Transverse colon (tissue), 4 donors: ENCODE measurements at regions not wholly inside any gene's neighbourhood (a gene's known extent, or its start where the extent isn't known, plus 50 kb on each side); places are given as distances from the start of the nearest gene placed in this dataset.

Source experiments
- EP300 ChIP-seq: sonication (generic); formaldehyde crosslinking; IDR thresholded peaks from one replicate; pipeline ENCODE4 v1.6.1; 2017; ENCODE audit warnings: antibody characterized with exemption, low read depth
- POLR2A ChIP-seq: fragments of 450-650 bp; IDR thresholded peaks from one replicate; pipeline ENCODE4 v1.6.1; 2016; ENCODE audit warnings: antibody characterized with exemption, mild to moderate bottlenecking, moderate library complexity
- POLR2AphosphoS5 ChIP-seq, 3 donors: sonication (generic); formaldehyde crosslinking; IDR thresholded peaks; one replicate each; pipeline ENCODE4 v1.6.1; 2016; ENCODE audit warnings: antibody characterized with exemption in 3 of 3
- TF ChIP-seq, protein P1 (sequence below), 5 experiments: fragments of 200-600 bp in 3 of 5; fragments of 450-650 bp in 2 of 5; sonication (generic) in 3 of 5; IDR thresholded peaks; 1 replicate in 2 of 5; 2 replicates in 3 of 5; pipeline ENCODE4 v1.5.1; 2016 to 2017; ENCODE audit warnings: antibody characterized with exemption in 5 of 5, inconsistent platforms in 3 of 5, mild to moderate bottlenecking in 2 of 5, moderate library complexity in 1 of 5

DNA sequence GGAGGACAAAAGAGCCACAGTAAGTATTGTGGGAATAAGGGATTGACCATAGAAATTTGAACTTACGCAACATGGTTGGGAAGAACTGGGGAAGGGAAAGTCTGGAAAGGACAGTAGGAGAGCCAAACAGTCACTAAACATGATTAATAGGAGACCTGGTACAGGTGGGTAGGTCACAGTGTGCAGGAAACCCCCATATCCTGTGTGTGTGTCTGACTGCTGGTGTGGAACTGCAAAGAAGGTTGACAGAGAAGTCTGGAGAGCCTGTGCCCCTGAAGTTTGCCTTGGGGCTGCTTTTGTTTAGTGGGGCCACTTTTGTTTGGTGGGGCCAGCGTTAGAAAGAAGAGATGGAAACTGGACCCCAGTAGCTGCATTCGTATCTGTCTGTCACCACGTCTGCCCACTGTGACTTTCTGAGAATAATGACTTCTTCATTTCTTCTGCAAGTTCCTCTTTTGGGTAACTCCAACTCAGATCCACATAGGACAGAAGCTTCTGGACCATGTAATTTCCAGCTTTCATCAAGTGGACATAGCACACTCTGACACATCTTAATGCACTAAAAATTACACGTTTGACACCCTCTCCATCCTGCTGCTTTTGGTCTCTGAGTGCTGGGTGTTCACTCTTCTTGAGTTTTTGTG is 126.8 kb upstream of the RAG2 start:
- no peak for TF ChIP-seq POLR2AphosphoS5 (IDR thresholded peaks at IDR 0.05)
- no peak for TF ChIP-seq EP300
- TF ChIP-seq, protein P1, sequence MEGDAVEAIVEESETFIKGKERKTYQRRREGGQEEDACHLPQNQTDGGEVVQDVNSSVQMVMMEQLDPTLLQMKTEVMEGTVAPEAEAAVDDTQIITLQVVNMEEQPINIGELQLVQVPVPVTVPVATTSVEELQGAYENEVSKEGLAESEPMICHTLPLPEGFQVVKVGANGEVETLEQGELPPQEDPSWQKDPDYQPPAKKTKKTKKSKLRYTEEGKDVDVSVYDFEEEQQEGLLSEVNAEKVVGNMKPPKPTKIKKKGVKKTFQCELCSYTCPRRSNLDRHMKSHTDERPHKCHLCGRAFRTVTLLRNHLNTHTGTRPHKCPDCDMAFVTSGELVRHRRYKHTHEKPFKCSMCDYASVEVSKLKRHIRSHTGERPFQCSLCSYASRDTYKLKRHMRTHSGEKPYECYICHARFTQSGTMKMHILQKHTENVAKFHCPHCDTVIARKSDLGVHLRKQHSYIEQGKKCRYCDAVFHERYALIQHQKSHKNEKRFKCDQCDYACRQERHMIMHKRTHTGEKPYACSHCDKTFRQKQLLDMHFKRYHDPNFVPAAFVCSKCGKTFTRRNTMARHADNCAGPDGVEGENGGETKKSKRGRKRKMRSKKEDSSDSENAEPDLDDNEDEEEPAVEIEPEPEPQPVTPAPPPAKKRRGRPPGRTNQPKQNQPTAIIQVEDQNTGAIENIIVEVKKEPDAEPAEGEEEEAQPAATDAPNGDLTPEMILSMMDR (IDR thresholded peaks at IDR 0.05): no peak
- TF ChIP-seq POLR2A: no peak
